Parathyroid adenoma (tissue), 2 donors: ENCODE measurements at regions not wholly inside any gene's neighbourhood (a gene's known extent, or its start where the extent isn't known, plus 50 kb on each side); places are given as distances from the start of the nearest gene placed in this dataset.

Experiments used
- H2AFZ ChIP-seq: fragments of 300-600 bp; sonication (generic); one replicate; pipeline ENCODE4 v1.7.0; 2017; ENCODE audit warnings: antibody characterized with exemption, mild to moderate bottlenecking
- H3K27ac ChIP-seq: fragments of 300-600 bp; sonication (generic); one replicate; pipeline ENCODE4 v1.7.0; 2017
- H3K27me3 ChIP-seq: fragments of 300-600 bp; sonication (generic); one replicate; pipeline ENCODE4 v1.7.0; 2017; ENCODE audit warnings: low read length; ENCODE audit not compliant: control insufficient read depth, insufficient read depth
- H3K36me3 ChIP-seq: fragments of 300-600 bp; sonication (generic); one replicate; pipeline ENCODE4 v1.7.0; 2017; ENCODE audit warnings: low read length; ENCODE audit not compliant: control insufficient read depth, insufficient read depth
- H3K4me1 ChIP-seq: fragments of 300-600 bp; sonication (generic); one replicate; pipeline ENCODE4 v1.7.0; 2017; ENCODE audit warnings: control low read depth
- H3K4me2 ChIP-seq: fragments of 300-600 bp; sonication (generic); one replicate; pipeline ENCODE4 v1.7.0; 2017; ENCODE audit warnings: low read length
- H3K4me3 ChIP-seq: fragments of 300-600 bp; sonication (generic); one replicate; pipeline ENCODE4 v1.7.0; 2017; ENCODE audit warnings: low read depth, low read length
- H3K79me2 ChIP-seq: fragments of 300-600 bp; sonication (generic); one replicate; pipeline ENCODE4 v1.7.0; 2017; ENCODE audit warnings: control low read depth
- H3K9ac ChIP-seq: fragments of 300-600 bp; sonication (generic); one replicate; pipeline ENCODE4 v1.7.0; 2017; ENCODE audit warnings: mild to moderate bottlenecking
- H3K9me3 ChIP-seq: fragments of 300-600 bp; sonication (generic); one replicate; pipeline ENCODE4 v1.7.0; 2017; ENCODE audit warnings: low read length; ENCODE audit not compliant: control insufficient read depth
- CTCF ChIP-seq: fragments of 300-600 bp; sonication (generic); IDR thresholded peaks from one replicate; pipeline ENCODE4 v1.7.0; 2017; ENCODE audit warnings: antibody characterized with exemption, mild to moderate bottlenecking
- donor health status: primary hyperparathyroidism.

- Histone ChIP-seq H3K27me3 (no peaks in the 10 kb centered on the region), H2AFZ (no peak overlapping the region), H3K79me2 (no peaks in the 10 kb centered on the region), H3K4me1 (no peaks in the 10 kb centered on the region), H3K9me3 (no peaks in the 10 kb centered on the region), H3K4me2 (no peak overlapping the region), H3K36me3 (no peaks in the 10 kb centered on the region), H3K27ac (no peak overlapping the region), H3K4me3 (no peak overlapping the region), H3K9ac (no peak overlapping the region)
- TF ChIP-seq CTCF, result no peak
Observed at GRCh38 chr15:38894243-38894948, 329.8 kb upstream of the RASGRP1 start.

GRCh38 chr15:38895326-38896255 lies 331.0 kb upstream of the RASGRP1 start:
- no peak overlapping the region for H3K27ac ChIP-seq
- H3K9me3 ChIP-seq, result no peaks in the 10 kb centered on the region
- TF ChIP-seq CTCF, result no peak
- H3K27me3 ChIP-seq, result no peaks in the 10 kb centered on the region
- H3K36me3 ChIP-seq, result no peaks in the 10 kb centered on the region
- H2AFZ ChIP-seq, result no peak overlapping the region
- H3K9ac ChIP-seq, result no peak overlapping the region
- H3K4me3 ChIP-seq, result no peak overlapping the region
- no peaks in the 10 kb centered on the region for H3K4me1 ChIP-seq
- H3K4me2 ChIP-seq, result no peak overlapping the region
- H3K79me2 ChIP-seq, result no peaks in the 10 kb centered on the region

GRCh38 chr15:38896647-38897046 lies 332.0 kb upstream of the RASGRP1 start:
- Histone ChIP-seq H3K36me3 (no peaks in the 10 kb centered on the region), H3K9ac (no peak overlapping the region), H3K4me2 (no peak overlapping the region), H3K79me2 (no peaks in the 10 kb centered on the region), H3K9me3 (no peaks in the 10 kb centered on the region), H3K27ac (no peak overlapping the region), H2AFZ (no peak overlapping the region), H3K27me3 (no peaks in the 10 kb centered on the region), H3K4me1 (no peaks in the 10 kb centered on the region), H3K4me3 (no peak overlapping the region)
- no peak for TF ChIP-seq CTCF

GRCh38 chr15:38897551-38897950 lies 332.9 kb upstream of the RASGRP1 start:
- Histone ChIP-seq H3K4me1 (no peaks in the 10 kb centered on the region), H2AFZ (no peak overlapping the region), H3K4me3 (no peak overlapping the region), H3K9me3 (no peaks in the 10 kb centered on the region), H3K79me2 (no peaks in the 10 kb centered on the region), H3K9ac (no peak overlapping the region), H3K4me2 (no peak overlapping the region), H3K27ac (no peak overlapping the region), H3K27me3 (no peaks in the 10 kb centered on the region), H3K36me3 (no peaks in the 10 kb centered on the region)
- TF ChIP-seq CTCF, result no peak
